22Rv1 (cell line): ENCODE measurements at regions not wholly inside any gene's neighbourhood (a gene's known extent, or its start where the extent isn't known, plus 50 kb on each side); places are given as distances from the start of the nearest gene placed in this dataset.

Experiments used
- ZFX ChIP-seq: fragments of 450-650 bp; IDR thresholded peaks from 2 replicates; pipeline ENCODE4 v1.6.1; 2017; ENCODE audit warnings: antibody characterized with exemption, borderline replicate concordance
- TF ChIP-seq, protein P1 (sequence below): fragments of 450-650 bp; IDR thresholded peaks from 2 replicates; pipeline ENCODE4 v1.5.1; 2017; ENCODE audit warnings: mild to moderate bottlenecking

DNA sequence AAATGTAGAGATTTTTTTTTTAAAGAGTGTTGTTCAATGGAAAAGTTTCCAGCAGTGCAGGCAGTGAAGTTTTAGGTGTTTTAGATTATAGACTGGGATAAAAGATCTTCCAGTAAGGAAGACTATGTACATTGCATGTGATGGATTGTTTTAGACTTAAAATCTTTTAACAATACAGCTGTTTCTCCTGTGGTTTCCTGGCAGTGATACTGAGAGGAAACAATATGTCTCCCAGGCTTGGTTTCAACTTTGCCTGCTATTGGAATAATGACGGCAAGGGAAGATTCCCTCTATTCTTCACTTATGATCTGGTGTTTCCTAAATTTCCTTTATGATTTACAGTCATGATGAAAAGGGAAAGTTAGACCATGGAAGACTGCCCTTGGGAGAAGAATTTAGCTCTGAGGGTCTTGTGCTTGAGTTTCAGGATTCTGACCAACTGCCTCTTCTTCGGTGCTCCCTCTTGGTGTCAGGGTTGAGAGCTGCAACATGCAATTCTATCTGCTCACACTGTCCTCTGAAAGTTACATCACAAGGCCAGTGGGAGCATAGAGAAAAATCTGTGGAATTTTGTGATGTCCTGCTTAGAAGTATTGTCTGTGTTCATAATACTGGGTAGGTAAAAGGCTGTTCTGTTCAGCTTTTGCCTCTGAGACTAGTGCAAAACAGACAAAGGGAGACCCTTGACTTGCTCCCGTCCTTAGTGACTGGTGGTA is 262.8 kb upstream of the MAN1A1 start:
- TF ChIP-seq, protein P1, sequence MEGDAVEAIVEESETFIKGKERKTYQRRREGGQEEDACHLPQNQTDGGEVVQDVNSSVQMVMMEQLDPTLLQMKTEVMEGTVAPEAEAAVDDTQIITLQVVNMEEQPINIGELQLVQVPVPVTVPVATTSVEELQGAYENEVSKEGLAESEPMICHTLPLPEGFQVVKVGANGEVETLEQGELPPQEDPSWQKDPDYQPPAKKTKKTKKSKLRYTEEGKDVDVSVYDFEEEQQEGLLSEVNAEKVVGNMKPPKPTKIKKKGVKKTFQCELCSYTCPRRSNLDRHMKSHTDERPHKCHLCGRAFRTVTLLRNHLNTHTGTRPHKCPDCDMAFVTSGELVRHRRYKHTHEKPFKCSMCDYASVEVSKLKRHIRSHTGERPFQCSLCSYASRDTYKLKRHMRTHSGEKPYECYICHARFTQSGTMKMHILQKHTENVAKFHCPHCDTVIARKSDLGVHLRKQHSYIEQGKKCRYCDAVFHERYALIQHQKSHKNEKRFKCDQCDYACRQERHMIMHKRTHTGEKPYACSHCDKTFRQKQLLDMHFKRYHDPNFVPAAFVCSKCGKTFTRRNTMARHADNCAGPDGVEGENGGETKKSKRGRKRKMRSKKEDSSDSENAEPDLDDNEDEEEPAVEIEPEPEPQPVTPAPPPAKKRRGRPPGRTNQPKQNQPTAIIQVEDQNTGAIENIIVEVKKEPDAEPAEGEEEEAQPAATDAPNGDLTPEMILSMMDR = no peak
- TF ChIP-seq ZFX = no peak
